Non-pigmented ciliary epithelial cell (primary cell): ENCODE measurements at regions not wholly inside any gene's neighbourhood (a gene's known extent, or its start where the extent isn't known, plus 50 kb on each side); places are given as distances from the start of the nearest gene placed in this dataset.

Experiments
- DNase-seq: peaks from one replicate; pipeline ENCODE4 v3.0.0-alpha.2; 2010; ENCODE audit warnings: low read depth

- no peak for DNase-seq
Measured at GRCh38 chr1:59244891-59245290, 52.0 kb upstream of the FGGY start.
